A673 (cell line): ENCODE measurements at regions not wholly inside any gene's neighbourhood (a gene's known extent, or its start where the extent isn't known, plus 50 kb on each side); places are given as distances from the start of the nearest gene placed in this dataset.

Experiments used
- BruUV-seq: library from RNA; stranded (reverse); fragments of 400-500 nt; replicated peaks from 2 replicates; lab custom pipeline; 2021; lab: Mats Ljungman, UMichigan
- CTCF ChIA-PET: fragments of 300-600 bp; sonication (Branson Sonifier 250); formaldehyde crosslinking; loops from one replicate; lab custom pipeline; 2022; ENCODE audit warnings: antibody characterized with exemption; lab: Charles Lee
- POLR2A ChIA-PET: fragments of 300-600 bp; sonication (Branson Sonifier 250); formaldehyde crosslinking; loops from one replicate; lab custom pipeline; 2022; ENCODE audit warnings: antibody characterized with exemption; ENCODE audit not compliant: low non-redundant PET; lab: Charles Lee
- DNase-seq: peaks from one replicate; pipeline ENCODE4 v3.0.0-alpha.2; 2015; ENCODE audit warnings: low spot score
- H3K27ac ChIP-seq: fragments of 200-600 bp; sonication (generic); 2 replicates; pipeline ENCODE4 v1.5.1; 2016; ENCODE audit warnings: mixed run types, low read depth, mild to moderate bottlenecking, mixed read lengths, antibody characterized with exemption, low read length; ENCODE audit not compliant: poor library complexity, severe bottlenecking
- H3K27me3 ChIP-seq: fragments of 200-600 bp; sonication (generic); replicated peaks from 2 replicates; pipeline ENCODE4 v1.6.1; 2017; ENCODE audit warnings: mixed run types, low read depth, mild to moderate bottlenecking, mixed read lengths, antibody characterized with exemption, low read length; ENCODE audit not compliant: insufficient read depth, poor library complexity
- H3K36me3 ChIP-seq: fragments of 200-600 bp; sonication (generic); 2 replicates; pipeline ENCODE4 v1.6.1; 2016; ENCODE audit warnings: mixed run types, mild to moderate bottlenecking, mixed read lengths, antibody characterized with exemption, low read length; ENCODE audit not compliant: insufficient read depth, poor library complexity, severe bottlenecking
- H3K4me1 ChIP-seq: fragments of 200-600 bp; sonication (generic); 2 replicates; pipeline ENCODE4 v1.6.1; 2017; ENCODE audit warnings: mixed run types, mild to moderate bottlenecking, mixed read lengths, antibody characterized with exemption, low read length; ENCODE audit not compliant: insufficient read depth, poor library complexity, severe bottlenecking
- H3K4me3 ChIP-seq: fragments of 200-600 bp; sonication (generic); 2 replicates; pipeline ENCODE4 v1.5.1; 2016; ENCODE audit warnings: low read depth, mixed run types, mild to moderate bottlenecking, mixed read lengths, low read length; ENCODE audit not compliant: poor library complexity, severe bottlenecking
- H3K9me3 ChIP-seq: fragments of 200-600 bp; sonication (generic); 2 replicates; pipeline ENCODE4 v1.6.1; 2016; ENCODE audit warnings: mixed run types, low read depth, mild to moderate bottlenecking, mixed read lengths, antibody characterized with exemption, low read length; ENCODE audit not compliant: poor library complexity, severe bottlenecking
- EZH2 ChIP-seq: fragments of 200-600 bp; sonication (generic); IDR thresholded peaks from 2 replicates; pipeline ENCODE4 v1.6.1; 2017; ENCODE audit warnings: borderline replicate concordance, low read depth, mild to moderate bottlenecking, mixed read lengths, antibody characterized with exemption, low read length; ENCODE audit not compliant: poor library complexity, severe bottlenecking
- intact Hi-C: fragments of 100-400 bp; cut with micrococcal nuclease; formaldehyde crosslinking; loops from one replicate; pipeline ENCODE4 v1.10.0; 2022; ENCODE audit not compliant: unreplicated experiment
- TF ChIP-seq, protein P1 (sequence below): fragments of 300-800, 200-600 bp; sonication (generic); conservative IDR thresholded peaks from 2 replicates; pipeline ENCODE4 v1.5.1; 2017; ENCODE audit warnings: low read depth, mild to moderate bottlenecking, antibody characterized with exemption, low read length, moderate library complexity, mixed read lengths

DNA sequence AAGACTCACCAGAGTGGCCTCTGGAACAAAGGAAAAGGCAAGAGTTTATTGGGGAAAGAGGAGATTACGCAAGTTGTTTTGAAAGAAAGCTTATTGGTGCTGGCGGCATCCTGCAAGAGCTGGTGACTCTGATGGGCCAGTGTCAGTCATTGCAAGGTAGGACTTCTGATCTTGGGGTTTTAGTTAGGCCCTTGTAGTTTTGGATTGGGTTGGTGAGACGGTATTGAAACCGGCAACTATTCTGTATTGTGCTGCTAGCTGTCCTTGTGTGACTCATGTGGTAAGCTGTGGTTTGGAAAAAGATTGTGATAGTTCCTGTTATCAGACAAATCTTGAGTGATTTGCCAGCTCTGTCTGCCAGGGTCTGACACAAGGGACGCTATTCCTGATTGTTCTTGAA, 159.1 kb upstream of the PIEZO2 start:
- Histone ChIP-seq H3K36me3 (no peaks in the 10 kb centered on the region), H3K9me3 (no peaks in the 10 kb centered on the region), H3K27ac (no peak overlapping the region), H3K27me3 (peaks cover 4% of the 10 kb centered on the region), H3K4me1 (no peaks in the 10 kb centered on the region), H3K4me3 (no peak overlapping the region)
- no TSS peak for BruUV-seq
- ChIA-PET POLR2A (no interaction called here), CTCF (no interaction called here)
- intact Hi-C loops: loop anchor here (10.0 kb wide), 1 partner anchor 144 kb away; no protein-coding TSS in a partner anchor
- TF ChIP-seq, protein P1, sequence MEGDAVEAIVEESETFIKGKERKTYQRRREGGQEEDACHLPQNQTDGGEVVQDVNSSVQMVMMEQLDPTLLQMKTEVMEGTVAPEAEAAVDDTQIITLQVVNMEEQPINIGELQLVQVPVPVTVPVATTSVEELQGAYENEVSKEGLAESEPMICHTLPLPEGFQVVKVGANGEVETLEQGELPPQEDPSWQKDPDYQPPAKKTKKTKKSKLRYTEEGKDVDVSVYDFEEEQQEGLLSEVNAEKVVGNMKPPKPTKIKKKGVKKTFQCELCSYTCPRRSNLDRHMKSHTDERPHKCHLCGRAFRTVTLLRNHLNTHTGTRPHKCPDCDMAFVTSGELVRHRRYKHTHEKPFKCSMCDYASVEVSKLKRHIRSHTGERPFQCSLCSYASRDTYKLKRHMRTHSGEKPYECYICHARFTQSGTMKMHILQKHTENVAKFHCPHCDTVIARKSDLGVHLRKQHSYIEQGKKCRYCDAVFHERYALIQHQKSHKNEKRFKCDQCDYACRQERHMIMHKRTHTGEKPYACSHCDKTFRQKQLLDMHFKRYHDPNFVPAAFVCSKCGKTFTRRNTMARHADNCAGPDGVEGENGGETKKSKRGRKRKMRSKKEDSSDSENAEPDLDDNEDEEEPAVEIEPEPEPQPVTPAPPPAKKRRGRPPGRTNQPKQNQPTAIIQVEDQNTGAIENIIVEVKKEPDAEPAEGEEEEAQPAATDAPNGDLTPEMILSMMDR: no peak
- no peak for TF ChIP-seq EZH2
- no peak for DNase-seq

DNA sequence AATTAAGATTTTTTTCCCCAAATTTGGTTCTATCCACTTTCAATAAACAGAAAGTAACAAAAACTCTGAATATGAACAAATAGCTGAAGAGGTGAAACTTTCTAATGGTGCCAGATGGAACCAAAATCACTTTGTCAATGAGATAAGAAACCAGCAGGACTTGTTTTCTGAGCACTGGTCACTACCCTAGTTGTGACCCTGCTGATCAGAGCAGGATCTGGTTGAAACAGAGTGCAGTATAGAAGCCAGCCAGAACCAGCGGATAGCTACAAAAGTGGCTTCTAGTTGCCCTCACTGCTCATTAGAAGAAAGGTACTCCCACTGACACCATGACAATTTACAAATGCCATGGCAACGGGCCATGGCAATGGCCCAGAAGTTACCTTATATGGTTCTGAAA, 158.3 kb upstream of the PIEZO2 start:
- Histone ChIP-seq H3K36me3 (no peaks in the 10 kb centered on the region), H3K27ac (no peak overlapping the region), H3K27me3 (no peaks in the 10 kb centered on the region), H3K4me3 (no peak overlapping the region), H3K4me1 (no peaks in the 10 kb centered on the region), H3K9me3 (no peaks in the 10 kb centered on the region)
- no peak for TF ChIP-seq EZH2
- TF ChIP-seq, protein P1: no peak
- intact Hi-C loops: loop anchor here (10.0 kb wide), 1 partner anchor 143 kb away; no protein-coding TSS in a partner anchor
- ChIA-PET POLR2A (no interaction called here), CTCF (interaction anchor here (0.6 kb wide), 1 partner anchor 420 kb away, joined by 8 read pairs; no protein-coding TSS in a partner anchor)
- DNase-seq: no peak
- no TSS peak for BruUV-seq

DNA sequence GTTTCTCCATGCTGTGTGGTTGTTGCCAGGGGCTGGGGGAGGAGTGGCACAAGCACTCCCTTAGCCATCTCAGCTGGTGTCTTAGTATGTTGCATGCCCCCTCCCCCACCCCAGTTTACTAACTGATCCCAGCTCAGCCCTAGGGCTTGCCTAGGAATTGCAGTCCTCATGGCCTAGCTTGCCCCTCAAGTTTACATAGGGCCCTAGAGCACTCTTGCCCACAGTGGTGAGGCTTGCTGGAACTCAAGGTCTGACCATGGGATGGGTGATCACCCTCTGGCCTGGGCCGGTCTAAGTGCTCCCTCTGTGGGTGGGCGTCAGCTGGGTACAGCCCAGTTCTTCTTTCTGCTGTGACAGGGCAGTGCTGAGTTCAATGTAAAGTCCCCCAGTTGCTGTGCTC, 156.1 kb upstream of the PIEZO2 start:
- Histone ChIP-seq H3K4me3 (no peak overlapping the region), H3K27me3 (no peaks in the 10 kb centered on the region), H3K4me1 (no peaks in the 10 kb centered on the region), H3K36me3 (no peaks in the 10 kb centered on the region), H3K27ac (no peak overlapping the region), H3K9me3 (peaks cover 5% of the 10 kb centered on the region)
- intact Hi-C loops: loop anchor here (10.0 kb wide), 1 partner anchor 141 kb away; no protein-coding TSS in a partner anchor
- no peak for DNase-seq
- POLR2A ChIA-PET: no interaction called here
- no peak for TF ChIP-seq EZH2
- TF ChIP-seq, protein P1: no peak
- no TSS peak for BruUV-seq
- CTCF ChIA-PET: no interaction called here
